Lung (tissue), 11 donors: ENCODE measurements at regions not wholly inside any gene's neighbourhood (a gene's known extent, or its start where the extent isn't known, plus 50 kb on each side); places are given as distances from the start of the nearest gene placed in this dataset.

Experiments
- ATAC-seq: fragments of 200-7000 bp; cut with Tn5 transposase; one replicate; pipeline ENCODE4 v1.9.1; 2020; ENCODE audit warnings: moderate number of reproducible peaks; ENCODE audit not compliant: insufficient read depth, low FRiP score
- DNase-seq, 3 donors: peaks; one replicate each; pipeline ENCODE4 v3.0.0-alpha.2; 2013 to 2017
- H3K27ac ChIP-seq, 2 donors: one replicate each; pipeline ENCODE4 v1.5.1; 2013; ENCODE audit warnings: mild to moderate bottlenecking in 2 of 2, moderate library complexity in 2 of 2, control low read depth in 1 of 2, inconsistent platforms in 1 of 2, low read depth in 1 of 2, low read length in 1 of 2
- H3K27me3 ChIP-seq, 3 donors: one replicate each; pipeline ENCODE4 v1.5.1; 2013; ENCODE audit warnings: low read length in 2 of 3; ENCODE audit not compliant: control insufficient read depth in 3 of 3, insufficient read depth in 3 of 3
- H3K36me3 ChIP-seq, 4 donors: one replicate each; pipeline ENCODE4 v1.5.1; 2013; ENCODE audit warnings: low read length in 4 of 4, mild to moderate bottlenecking in 1 of 4, moderate library complexity in 1 of 4; ENCODE audit not compliant: control insufficient read depth in 4 of 4, insufficient read depth in 4 of 4
- H3K4me1 ChIP-seq, 5 donors: one replicate each; pipeline ENCODE4 v1.5.1; 2013; ENCODE audit warnings: low read length in 5 of 5, mild to moderate bottlenecking in 2 of 5, moderate library complexity in 1 of 5; ENCODE audit not compliant: control insufficient read depth in 5 of 5, insufficient read depth in 5 of 5
- H3K4me3 ChIP-seq: one replicate; pipeline ENCODE4 v1.5.1; 2013; ENCODE audit warnings: mild to moderate bottlenecking, control low read depth, moderate library complexity
- H3K9ac ChIP-seq, 2 donors: one replicate each; pipeline ENCODE4 v1.5.1; 2013; ENCODE audit warnings: low read length in 2 of 2, control low read depth in 1 of 2; ENCODE audit not compliant: insufficient read depth in 1 of 2
- H3K9me3 ChIP-seq, 4 donors: one replicate each; pipeline ENCODE4 v1.5.1; 2013; ENCODE audit warnings: low read length in 3 of 4, mild to moderate bottlenecking in 1 of 4, moderate library complexity in 1 of 4; ENCODE audit not compliant: control insufficient read depth in 4 of 4, insufficient read depth in 3 of 4
- CTCF ChIP-seq: IDR thresholded peaks from 2 replicates; pipeline ENCODE4 v1.5.1; 2012; ENCODE audit warnings: mild to moderate bottlenecking; ENCODE audit errors: control extremely low read depth, extremely low read depth
- WGBS, 2 donors: extraction: QIAGEN DNeasy Blood & Tissue Kit; methylation state at CpG; one replicate each; pipeline ENCODE4 v1.1.7; 2013; 5-methylcytosine and 5-hydroxymethylcytosine counted together
- donor health status: control.
- donor health status: control.
- donor health status: Bipolar disorder and iron deficiency.
- donor health status: healthy.
- donor health status: DM: yes; HTN: yes; CAD: no.

GRCh38 chr6:33895296-33895695 is 91.5 kb upstream of the MLN start:
- TF ChIP-seq CTCF = no peak
- no peak for ATAC-seq
- H3K9me3 ChIP-seq = no peaks in the 10 kb centered on the region
- DNase-seq = no peak
- H3K27me3 ChIP-seq = no peaks in the 10 kb centered on the region
- H3K9ac ChIP-seq = no peak overlapping the region
- H3K4me3 ChIP-seq = no peak overlapping the region
- H3K4me1 ChIP-seq = peaks cover 0 to 12% (median 0%) of the 10 kb centered on the region in 5 donors
- 85 to 93% methylated on average over 3 of the region's 3 CpGs for WGBS, 2 donors
- H3K36me3 ChIP-seq = no peaks in the 10 kb centered on the region
- no peak overlapping the region for H3K27ac ChIP-seq

GRCh38 chr6:33894438-33894837 is 90.6 kb upstream of the MLN start:
- H3K9me3 ChIP-seq = no peaks in the 10 kb centered on the region
- no peaks in the 10 kb centered on the region for H3K27me3 ChIP-seq
- peaks cover 0 to 12% (median 0%) of the 10 kb centered on the region in 5 donors for H3K4me1 ChIP-seq
- H3K9ac ChIP-seq = no peak overlapping the region
- WGBS, 2 donors = 88 to 95% methylated on average over 2 of the region's 2 CpGs
- no peak overlapping the region for H3K27ac ChIP-seq
- H3K36me3 ChIP-seq = no peaks in the 10 kb centered on the region
- TF ChIP-seq CTCF = no peak
- DNase-seq (no peak), ATAC-seq (no peak)
- no peak overlapping the region for H3K4me3 ChIP-seq

GRCh38 chr6:33892581-33893346 is 89.0 kb upstream of the MLN start:
- Histone ChIP-seq H3K36me3 (no peaks in the 10 kb centered on the region), H3K4me3 (no peak overlapping the region), H3K4me1 (peaks cover 0 to 19% (median 0%) of the 10 kb centered on the region in 5 donors), H3K27ac (no peak overlapping the region), H3K27me3 (no peaks in the 10 kb centered on the region), H3K9ac (no peak overlapping the region), H3K9me3 (no peaks in the 10 kb centered on the region)
- WGBS, 2 donors = 92 to 95% methylated on average over 42 to 47 of the region's 47 CpGs
- no peak for ATAC-seq
- TF ChIP-seq CTCF = no peak
- DNase-seq = no peak

GRCh38 chr6:33888664-33889200 is 84.9 kb upstream of the MLN start:
- H3K27me3 ChIP-seq = no peaks in the 10 kb centered on the region
- 80 to 82% methylated on average over 9 of the region's 9 CpGs for WGBS, 2 donors
- peaks cover 0 to 17% (median 5%) of the 10 kb centered on the region in 5 donors for H3K4me1 ChIP-seq
- no peaks in the 10 kb centered on the region for H3K36me3 ChIP-seq
- H3K9me3 ChIP-seq = no peaks in the 10 kb centered on the region
- H3K9ac ChIP-seq = no peak overlapping the region
- no peak for ATAC-seq
- no peak overlapping the region for H3K4me3 ChIP-seq
- DNase-seq = peak; percentile 27 to 56 (median 32)
- no peak for TF ChIP-seq CTCF
- H3K27ac ChIP-seq = no peak overlapping the region
